GM13977 (cell line): ENCODE measurements at regions not wholly inside any gene's neighbourhood (a gene's known extent, or its start where the extent isn't known, plus 50 kb on each side); places are given as distances from the start of the nearest gene placed in this dataset.

Experiments used
- DNase-seq: peaks from one replicate; pipeline ENCODE4 v3.0.0; 2012; ENCODE audit warnings: low spot score
- in situ Hi-C: fragments of 300-500 bp; cut with MboI; formaldehyde crosslinking; loops from one replicate; pipeline ENCODE4 v1.12.0; 2022; ENCODE audit warnings: low sequenced_read_pairs, low pct_unique_long_range_greater_than_20kb, mixed read lengths, inconsistent platforms; ENCODE audit not compliant: unreplicated experiment
- TF ChIP-seq, protein P1 (sequence below): IDR thresholded peaks from 2 replicates; pipeline ENCODE4 v1.5.1; 2012; ENCODE audit warnings: mild to moderate bottlenecking, control low read depth; ENCODE audit not compliant: insufficient read depth; ENCODE audit errors: extremely low read depth, missing control alignments

DNA sequence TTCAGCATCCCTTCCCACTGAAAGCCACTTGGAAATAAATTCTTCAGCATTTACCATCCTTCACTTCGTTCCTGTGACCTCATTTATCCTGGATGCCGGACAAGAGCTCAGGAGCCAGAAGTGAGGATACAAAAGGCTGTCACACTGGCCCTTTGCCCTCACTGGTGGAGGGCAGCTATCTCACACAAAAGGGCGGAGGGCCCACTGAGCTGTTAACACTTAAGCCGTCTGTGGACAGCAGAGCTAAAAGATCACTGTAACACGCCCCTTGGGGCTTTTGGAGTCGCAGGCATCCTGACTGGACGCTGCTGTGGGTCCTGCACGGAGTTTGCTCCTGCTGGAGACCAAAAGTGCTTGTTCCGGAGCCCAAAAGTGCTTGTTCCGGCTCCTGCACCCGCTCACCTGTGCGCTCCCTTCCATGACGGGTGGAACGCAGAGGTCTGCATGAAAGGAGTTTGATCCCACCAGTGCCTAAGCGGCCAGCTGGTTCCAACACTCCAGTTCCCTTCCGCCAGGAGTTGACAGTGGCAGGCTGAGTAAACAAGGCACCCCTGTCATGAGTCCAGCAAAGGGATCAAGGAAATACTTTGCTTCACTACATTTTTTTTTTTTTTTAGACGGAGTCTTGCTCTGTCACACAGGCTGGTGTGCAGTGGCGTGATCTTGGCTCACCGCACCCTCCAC, 572.0 kb upstream of the LINC00305 start:
- TF ChIP-seq, protein P1, sequence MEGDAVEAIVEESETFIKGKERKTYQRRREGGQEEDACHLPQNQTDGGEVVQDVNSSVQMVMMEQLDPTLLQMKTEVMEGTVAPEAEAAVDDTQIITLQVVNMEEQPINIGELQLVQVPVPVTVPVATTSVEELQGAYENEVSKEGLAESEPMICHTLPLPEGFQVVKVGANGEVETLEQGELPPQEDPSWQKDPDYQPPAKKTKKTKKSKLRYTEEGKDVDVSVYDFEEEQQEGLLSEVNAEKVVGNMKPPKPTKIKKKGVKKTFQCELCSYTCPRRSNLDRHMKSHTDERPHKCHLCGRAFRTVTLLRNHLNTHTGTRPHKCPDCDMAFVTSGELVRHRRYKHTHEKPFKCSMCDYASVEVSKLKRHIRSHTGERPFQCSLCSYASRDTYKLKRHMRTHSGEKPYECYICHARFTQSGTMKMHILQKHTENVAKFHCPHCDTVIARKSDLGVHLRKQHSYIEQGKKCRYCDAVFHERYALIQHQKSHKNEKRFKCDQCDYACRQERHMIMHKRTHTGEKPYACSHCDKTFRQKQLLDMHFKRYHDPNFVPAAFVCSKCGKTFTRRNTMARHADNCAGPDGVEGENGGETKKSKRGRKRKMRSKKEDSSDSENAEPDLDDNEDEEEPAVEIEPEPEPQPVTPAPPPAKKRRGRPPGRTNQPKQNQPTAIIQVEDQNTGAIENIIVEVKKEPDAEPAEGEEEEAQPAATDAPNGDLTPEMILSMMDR: no peak
- DNase-seq: no peak
- in situ Hi-C loops: no loop called here

DNA sequence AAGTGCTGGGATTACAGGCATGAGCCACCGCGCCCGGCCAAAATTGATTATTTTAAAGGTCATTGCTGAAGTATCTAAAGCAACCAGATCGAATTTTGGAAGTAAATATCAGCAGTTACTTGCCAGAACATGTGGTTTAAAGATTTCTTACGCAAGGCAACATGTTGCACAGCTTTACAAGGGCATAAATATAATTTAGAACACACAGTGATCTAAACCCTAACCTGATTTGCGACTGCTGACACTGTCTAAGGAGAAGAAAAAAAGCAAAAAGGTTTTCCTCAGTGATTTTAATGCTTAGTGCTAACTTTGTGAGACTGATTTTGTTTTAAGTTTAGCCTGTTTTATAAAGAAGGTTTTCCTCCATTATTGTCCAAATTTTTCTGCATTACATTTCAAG, 569.9 kb upstream of the LINC00305 start:
- DNase-seq: no peak
- TF ChIP-seq, protein P1: no peak
- in situ Hi-C loops: no loop called here

DNA sequence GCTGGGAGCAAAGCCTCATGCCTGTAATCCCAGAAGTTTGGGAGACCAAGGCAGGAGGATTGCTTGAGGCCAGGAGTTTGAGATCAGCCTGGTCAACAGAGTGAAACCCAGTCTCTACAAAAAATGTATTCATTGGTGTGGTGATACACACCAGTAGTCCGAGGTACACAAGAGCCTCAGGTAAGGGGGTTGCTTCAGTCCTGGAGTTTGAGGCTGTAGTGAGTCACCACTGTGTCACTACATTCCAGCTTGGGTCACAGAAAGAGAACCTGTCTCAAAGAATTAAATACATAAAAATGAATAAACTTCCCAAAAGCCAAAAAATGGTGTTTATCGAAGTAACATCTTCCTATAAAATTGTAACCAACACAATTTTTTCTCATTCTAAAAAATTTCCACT, 568.1 kb upstream of the LINC00305 start:
- in situ Hi-C loops: no loop called here
- no peak for DNase-seq
- TF ChIP-seq, protein P1: no peak

DNA sequence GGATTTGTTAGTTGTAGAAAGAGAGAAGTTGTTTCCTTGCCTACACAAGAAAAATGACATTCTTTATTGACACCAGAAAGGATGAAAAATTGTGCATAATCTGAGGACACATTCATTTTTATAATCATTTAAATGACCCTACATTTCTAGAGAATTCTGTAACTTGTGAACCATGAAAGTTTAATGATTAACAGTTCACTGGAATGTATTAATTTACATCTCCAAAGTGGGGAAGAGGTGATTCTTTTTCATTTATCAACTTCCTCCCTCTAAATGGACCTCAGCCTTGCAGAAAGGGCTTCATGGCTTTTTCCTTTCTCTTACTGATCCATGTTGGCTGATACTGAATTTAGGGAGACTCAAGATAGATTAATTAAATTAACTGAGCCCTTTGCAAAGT, 565.2 kb upstream of the LINC00305 start:
- TF ChIP-seq, protein P1: no peak
- in situ Hi-C loops: no loop called here
- DNase-seq: no peak

DNA sequence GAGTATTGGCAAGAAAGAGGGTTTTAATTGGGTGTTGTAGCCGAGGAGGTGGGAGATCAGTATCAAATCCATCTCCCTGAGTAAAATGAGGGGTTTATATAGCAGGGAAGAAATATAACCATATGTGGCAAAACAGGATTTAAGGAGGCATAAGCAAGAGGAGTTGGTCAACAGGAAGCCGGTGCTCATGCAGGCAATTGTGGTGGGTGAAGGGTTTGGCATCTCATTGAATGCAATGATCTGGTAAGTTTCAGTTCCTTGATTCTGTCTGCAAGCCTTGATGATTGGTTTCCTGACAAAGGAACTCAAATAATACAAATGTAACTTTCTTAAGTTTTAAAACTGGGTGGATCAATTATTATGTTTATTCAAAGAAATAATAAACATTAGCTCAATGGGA, 564.4 kb upstream of the LINC00305 start:
- DNase-seq: no peak
- in situ Hi-C loops: no loop called here
- TF ChIP-seq, protein P1: no peak

DNA sequence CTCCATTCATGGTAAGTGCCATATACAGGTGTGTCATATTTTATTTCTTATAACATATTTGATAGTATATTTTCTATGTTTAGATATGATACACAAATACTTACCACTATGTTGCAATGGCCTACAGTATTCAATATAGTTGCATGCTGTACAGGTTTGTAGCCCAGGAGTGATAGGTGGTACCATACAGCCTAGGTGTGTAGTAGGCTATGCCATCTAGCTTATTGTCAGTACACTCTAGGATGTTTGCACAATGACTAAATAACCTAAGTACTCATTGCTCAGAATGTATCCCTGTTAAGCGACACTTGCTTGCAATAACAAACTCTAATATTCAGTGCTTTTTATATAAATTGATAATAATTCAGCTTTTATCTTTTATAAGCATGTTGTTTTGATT, 563.1 kb upstream of the LINC00305 start:
- no peak for DNase-seq
- in situ Hi-C loops: no loop called here
- TF ChIP-seq, protein P1: no peak
